ENCODE measurements at regions not wholly inside any gene's neighbourhood (a gene's known extent, or its start where the extent isn't known, plus 50 kb on each side); places are given as distances from the start of the nearest gene placed in this dataset.

GRCh38 chr13:99819967-99820366, 151.6 kb downstream of the ZIC5 start:
- DNase-seq = no peak

GRCh38 chr13:99816321-99816720, 155.2 kb downstream of the ZIC5 start:
- no peak for DNase-seq

GRCh38 chr13:99813336-99814095, 158.1 kb downstream of the ZIC5 start:
- DNase-seq = no peak

- no peak for DNase-seq
These were observed 158.9 kb downstream of the ZIC5 start for GRCh38 chr13:99812625-99813024.

- DNase-seq = no peak
These were observed 160.4 kb downstream of the ZIC5 start for GRCh38 chr13:99811067-99811700.

- no peak for DNase-seq
These were observed 161.6 kb downstream of the ZIC5 start for GRCh38 chr13:99809926-99810325.

- no peak for DNase-seq
These were observed 162.1 kb downstream of the ZIC5 start for GRCh38 chr13:99809496-99809895.

GRCh38 chr13:99808786-99809185, 162.8 kb downstream of the ZIC5 start:
- no peak for DNase-seq

GRCh38 chr13:99806671-99807070, 164.9 kb downstream of the ZIC5 start:
- no peak for DNase-seq

GRCh38 chr13:99805361-99805760, 166.2 kb downstream of the ZIC5 start:
- no peak for DNase-seq

- DNase-seq = no peak
These were observed 168.4 kb downstream of the ZIC5 start for GRCh38 chr13:99803141-99803540.

GRCh38 chr13:99802416-99802815, 169.2 kb downstream of the ZIC5 start:
- no peak for DNase-seq

GRCh38 chr13:99800951-99801350, 170.6 kb downstream of the ZIC5 start:
- no peak for DNase-seq

- no peak for DNase-seq
These were observed 171.6 kb downstream of the ZIC5 start for GRCh38 chr13:99800011-99800410.

GRCh38 chr13:99798756-99799155, 172.8 kb downstream of the ZIC5 start:
- no peak for DNase-seq

- DNase-seq = peak; percentile 66
These were observed 173.9 kb downstream of the ZIC5 start for GRCh38 chr13:99797691-99798090.

GRCh38 chr13:99796175-99796819, 175.3 kb downstream of the ZIC5 start:
- DNase-seq = no peak

- no peak for DNase-seq
These were observed 179.3 kb downstream of the ZIC5 start for GRCh38 chr13:99792079-99792921.

GRCh38 chr13:99782669-99783068, 188.9 kb downstream of the ZIC5 start:
- DNase-seq = no peak

GRCh38 chr13:99778500-99778899, 193.1 kb downstream of the ZIC5 start:
- no peak for DNase-seq

- no peak for DNase-seq
These were observed 193.7 kb downstream of the ZIC5 start for GRCh38 chr13:99777873-99778272.

- no peak for DNase-seq
These were observed 196.9 kb downstream of the ZIC5 start for GRCh38 chr13:99774644-99775043.

GRCh38 chr13:99768986-99769385, 202.6 kb downstream of the ZIC5 start:
- DNase-seq = no peak
